ENCODE measurements at regions not wholly inside any gene's neighbourhood (a gene's known extent, or its start where the extent isn't known, plus 50 kb on each side); places are given as distances from the start of the nearest gene placed in this dataset.

GRCh38 chr11:119982517-119983239, 155.2 kb downstream of the TRIM29 start:
- Histone ChIP-seq H3K27me3 (ENCODE audit: control insufficient read depth in 2 of 2, insufficient read depth in 2 of 2, low read length in 2 of 2) (peaks cover 3 to 45% of the 10 kb centered on the region in 2 experiments; a peak in 4 of 5 replicates), H2AFZ (ENCODE audit: low read depth, low read length) (no peak overlapping the region), H3K27ac (ENCODE audit: extremely low read depth, low read depth, low read length) (no peak overlapping the region), H3K4me1 (replicated peaks in 1 of 2; ENCODE audit: control insufficient read depth in 2 of 2, insufficient read depth in 2 of 2, low read length in 2 of 2) (0 out of 5 replicates have a peak, but pooled peaks cover 0 to 4% of the 10 kb centered on the region in 2 experiments), H3K4me2 (ENCODE audit: insufficient read depth, low read length) (no peak overlapping the region), H4K20me1 (replicated peaks; ENCODE audit: control insufficient read depth, insufficient read depth, low read length) (peaks cover 4% of the 10 kb centered on the region; the same call in 1 of the 2 replicates), H3K9ac (ENCODE audit: insufficient read depth in 1 of 2, low read depth in 2 of 2, low read length in 2 of 2) (no peak overlapping the region), H3K9me1 (ENCODE audit: control insufficient read depth, insufficient read depth, low read length) (no peaks in the 10 kb centered on the region), H3K9me3 (replicated peaks; ENCODE audit: control insufficient read depth, insufficient read depth, low read depth, low read length) (no peaks in the 10 kb centered on the region), H3K36me3 (ENCODE audit: control insufficient read depth, insufficient read depth, low read length) (no peaks in the 10 kb centered on the region), H3K79me2 (ENCODE audit: control insufficient read depth, insufficient read depth, low read length) (no peaks in the 10 kb centered on the region), H3K4me3 (no peak overlapping the region)
- no peak for TF ChIP-seq IRF2 (CRISPR knock-in tag; IDR thresholded peaks at IDR 0.05)
- TF ChIP-seq KHSRP (IDR thresholded peaks at IDR 0.05), result no peak
- no peak for TF ChIP-seq HNRNPH1 (optimal IDR thresholded peaks at IDR 0.05; ENCODE audit: low read depth, low read length)
- no peak for TF ChIP-seq RB1 (IDR thresholded peaks at IDR 0.05; ENCODE audit: low read depth)
- TF ChIP-seq HNRNPK (IDR thresholded peaks at IDR 0.05; ENCODE audit: low read depth, low read length, poor library complexity, severe bottlenecking), result no peak
- no peak for TF ChIP-seq CREBBP (IDR thresholded peaks at IDR 0.05; ENCODE audit: low read depth, low read length)
- TF ChIP-seq PHF20 (IDR thresholded peaks at IDR 0.05; ENCODE audit: partially characterized antibody), result no peak
- TF ChIP-seq PURB (CRISPR knock-in tag; IDR thresholded peaks at IDR 0.05; ENCODE audit: low read depth), result no peak
- TF ChIP-seq ZNF764 (CRISPR knock-in tag; IDR thresholded peaks at IDR 0.05; ENCODE audit: low read depth), result no peak
- TF ChIP-seq RAD21 (CRISPR knock-in tag; conservative IDR thresholded peaks at IDR 0.05 in 1 of 2, IDR thresholded peaks at IDR 0.05 in 1 of 2), result no peak
- no peak for TF ChIP-seq ZNF263 (CRISPR knock-in tag; IDR thresholded peaks at IDR 0.05; ENCODE audit: borderline replicate concordance)
- no peak for TF ChIP-seq MIER1 (IDR thresholded peaks at IDR 0.05; ENCODE audit: low read depth)
- TF ChIP-seq TEAD2 (tag; IDR thresholded peaks at IDR 0.05), result no peak
- TF ChIP-seq MTA3 (IDR thresholded peaks at IDR 0.05; ENCODE audit: borderline replicate concordance), result no peak
- no peak for TF ChIP-seq HEY1 (CRISPR knock-in tag; IDR thresholded peaks at IDR 0.05; ENCODE audit: borderline replicate concordance)
- no peak for TF ChIP-seq ZSCAN32 (CRISPR knock-in tag; IDR thresholded peaks at IDR 0.05)
- TF ChIP-seq MITF (IDR thresholded peaks at IDR 0.05), result no peak
- FAIRE-seq (no peak), DNase-seq (ENCODE audit: extremely low read depth in 1 of 4, low spot score in 3 of 4) (no peak), ATAC-seq (no peak)
- in situ Hi-C loops (cut with MboI) (no loop called here), intact Hi-C loops (cut with micrococcal nuclease) (no loop called here)
- 7% methylated on average over 16 of the region's 16 CpGs for WGBS (ENCODE audit: insufficient coverage, low coverage, missing lambda C conversion rate)
- CTCF ChIA-PET (ENCODE audit: low intra/inter-chr PET ratio), result no interaction called here
- POLR2A ChIA-PET, result interaction anchor here (0.7 kb wide), 1 partner anchor 560 kb away, joined by 3 read pairs; the partner anchor contains the start of gene THY1
- no TSS peak for BruUV-seq (replicated peaks)

All from K562 (cell line).